CD4-positive, alpha-beta T cell treated with Interleukin-17A for 4 hours (primary cell): ENCODE measurements at regions not wholly inside any gene's neighbourhood (a gene's known extent, or its start where the extent isn't known, plus 50 kb on each side); places are given as distances from the start of the nearest gene placed in this dataset.
"Not testable (repeated sequence)": the region's sequence is repeated elsewhere in the genome, so short reads cannot be mapped to it uniquely, and the experiment has no call there.

ENCODE experiments used
- DNase-seq: peaks from one replicate; pipeline ENCODE4 v3.0.0-alpha.2; 2020; ENCODE audit warnings: mixed read lengths

- DNase-seq, result no peak
Measured at GRCh38 chr20:40634891-40635290, 54.1 kb downstream of the MAFB start.

- DNase-seq, result no peak
Measured at GRCh38 chr20:40633123-40633850, 55.7 kb downstream of the MAFB start.

GRCh38 chr20:40632346-40632976 is 56.6 kb downstream of the MAFB start:
- DNase-seq, result no peak

- no peak for DNase-seq
Measured at GRCh38 chr20:40631119-40631631, 57.9 kb downstream of the MAFB start.

GRCh38 chr20:40630713-40631112 is 58.3 kb downstream of the MAFB start:
- no peak for DNase-seq

GRCh38 chr20:40630099-40630498 is 58.9 kb downstream of the MAFB start:
- no peak for DNase-seq

- no peak for DNase-seq
Measured at GRCh38 chr20:40628877-40629276, 60.2 kb downstream of the MAFB start.

- not testable (repeated sequence) for DNase-seq
Measured at GRCh38 chr20:40619053-40619452, 70.0 kb downstream of the MAFB start.

- no peak for DNase-seq
Measured at GRCh38 chr20:40617594-40617993, 71.4 kb downstream of the MAFB start.

- DNase-seq, result no peak
Measured at GRCh38 chr20:40612837-40613236, 76.2 kb downstream of the MAFB start.

GRCh38 chr20:40612247-40612646 is 76.8 kb downstream of the MAFB start:
- no peak for DNase-seq

GRCh38 chr20:40610730-40611129 is 78.3 kb downstream of the MAFB start:
- DNase-seq, result no peak

GRCh38 chr20:40607927-40608326 is 81.1 kb downstream of the MAFB start:
- DNase-seq, result no peak

GRCh38 chr20:40606660-40607059 is 82.4 kb downstream of the MAFB start:
- no peak for DNase-seq

GRCh38 chr20:40606237-40606636 is 82.8 kb downstream of the MAFB start:
- DNase-seq, result no peak

- no peak for DNase-seq
Measured at GRCh38 chr20:40604416-40604815, 84.6 kb downstream of the MAFB start.

GRCh38 chr20:40603057-40603651 is 85.9 kb downstream of the MAFB start:
- DNase-seq, result no peak

- DNase-seq, result no peak
Measured at GRCh38 chr20:40602381-40602780, 86.7 kb downstream of the MAFB start.

GRCh38 chr20:40600441-40601219 is 88.4 kb downstream of the MAFB start:
- no peak for DNase-seq

GRCh38 chr20:40599987-40600386 is 89.0 kb downstream of the MAFB start:
- no peak for DNase-seq

- no peak for DNase-seq
Measured at GRCh38 chr20:40592941-40593340, 96.1 kb downstream of the MAFB start.

GRCh38 chr20:40591536-40591935 is 97.5 kb downstream of the MAFB start:
- no peak for DNase-seq

- DNase-seq, result no peak
Measured at GRCh38 chr20:40591119-40591518, 97.9 kb downstream of the MAFB start.
